HL-60 (cell line): ENCODE measurements at regions not wholly inside any gene's neighbourhood (a gene's known extent, or its start where the extent isn't known, plus 50 kb on each side); places are given as distances from the start of the nearest gene placed in this dataset.

ENCODE experiments used
- CTCF ChIP-seq: IDR thresholded peaks from one replicate; pipeline ENCODE4 v1.5.1; 2011; ENCODE audit warnings: low read length, control low read depth, inconsistent platforms; ENCODE audit not compliant: insufficient read depth
- GABPA ChIP-seq: IDR thresholded peaks from 2 replicates; pipeline ENCODE4 v1.6.1; 2012; ENCODE audit warnings: low read depth
- POLR2AphosphoS5 ChIP-seq: IDR thresholded peaks from 2 replicates; pipeline ENCODE4 v1.6.1; 2012; ENCODE audit warnings: low read depth
- REST ChIP-seq: IDR thresholded peaks from 2 replicates; pipeline ENCODE4 v1.6.1; 2012; ENCODE audit warnings: low read depth; ENCODE audit not compliant: insufficient replicate concordance
- SPI1 ChIP-seq: IDR thresholded peaks from 2 replicates; pipeline ENCODE4 v1.6.1; 2012; ENCODE audit warnings: low read depth, mild to moderate bottlenecking, borderline replicate concordance

GRCh38 chr12:90209029-90209428 lies 500.4 kb upstream of the ATP2B1 start:
- TF ChIP-seq CTCF = no peak
- no peak for TF ChIP-seq POLR2AphosphoS5
- no peak for TF ChIP-seq REST
- no peak for TF ChIP-seq GABPA
- TF ChIP-seq SPI1 = no peak
